NB4 (cell line): ENCODE measurements at regions not wholly inside any gene's neighbourhood (a gene's known extent, or its start where the extent isn't known, plus 50 kb on each side); places are given as distances from the start of the nearest gene placed in this dataset.

Source experiments
- DNase-seq: peaks from one replicate; pipeline ENCODE4 v3.0.0; 2010; ENCODE audit warnings: low read depth
- H3K4me3 ChIP-seq: one replicate; pipeline ENCODE4 v1.5.1; 2011; ENCODE audit warnings: mild to moderate bottlenecking, low read depth, low read length, moderate library complexity
- MYC ChIP-seq: IDR thresholded peaks from 2 replicates; pipeline ENCODE4 v1.6.1; 2011; ENCODE audit warnings: low read depth, low read length
- POLR2A ChIP-seq: IDR thresholded peaks from 2 replicates; pipeline ENCODE4 v1.6.1; 2011; ENCODE audit warnings: mild to moderate bottlenecking; ENCODE audit not compliant: insufficient read length; ENCODE audit errors: extremely low read depth
- TF ChIP-seq, protein P1 (sequence below): IDR thresholded peaks from one replicate; pipeline ENCODE4 v1.5.1; 2012; ENCODE audit warnings: low read depth, low read length
- TF ChIP-seq, protein P2 (sequence below): IDR thresholded peaks from 2 replicates; pipeline ENCODE4 v1.6.1; 2011; ENCODE audit warnings: low read depth, low read length

DNA sequence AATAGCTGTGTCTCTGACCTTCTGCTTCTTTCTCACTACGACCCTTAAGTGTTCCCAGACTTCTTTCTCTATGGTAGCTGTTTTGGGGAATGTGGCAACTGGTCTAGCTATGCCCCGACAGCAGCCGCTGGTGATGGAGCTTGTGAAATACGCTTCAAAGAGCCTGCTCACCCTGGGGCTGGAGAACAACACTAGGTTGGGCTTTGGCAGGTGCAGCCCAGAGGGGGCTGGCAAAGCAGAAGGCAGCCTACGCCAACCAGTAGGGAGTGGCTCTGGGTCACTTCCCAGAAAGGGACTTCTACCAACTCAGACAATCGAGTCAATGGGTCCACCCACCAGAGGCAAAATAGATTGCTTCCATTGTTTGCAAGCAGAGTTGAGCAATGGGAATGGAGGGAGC is 262.8 kb downstream of the LMO4 start:
- no peak for DNase-seq
- no peak overlapping the region for H3K4me3 ChIP-seq
- TF ChIP-seq, protein P1, sequence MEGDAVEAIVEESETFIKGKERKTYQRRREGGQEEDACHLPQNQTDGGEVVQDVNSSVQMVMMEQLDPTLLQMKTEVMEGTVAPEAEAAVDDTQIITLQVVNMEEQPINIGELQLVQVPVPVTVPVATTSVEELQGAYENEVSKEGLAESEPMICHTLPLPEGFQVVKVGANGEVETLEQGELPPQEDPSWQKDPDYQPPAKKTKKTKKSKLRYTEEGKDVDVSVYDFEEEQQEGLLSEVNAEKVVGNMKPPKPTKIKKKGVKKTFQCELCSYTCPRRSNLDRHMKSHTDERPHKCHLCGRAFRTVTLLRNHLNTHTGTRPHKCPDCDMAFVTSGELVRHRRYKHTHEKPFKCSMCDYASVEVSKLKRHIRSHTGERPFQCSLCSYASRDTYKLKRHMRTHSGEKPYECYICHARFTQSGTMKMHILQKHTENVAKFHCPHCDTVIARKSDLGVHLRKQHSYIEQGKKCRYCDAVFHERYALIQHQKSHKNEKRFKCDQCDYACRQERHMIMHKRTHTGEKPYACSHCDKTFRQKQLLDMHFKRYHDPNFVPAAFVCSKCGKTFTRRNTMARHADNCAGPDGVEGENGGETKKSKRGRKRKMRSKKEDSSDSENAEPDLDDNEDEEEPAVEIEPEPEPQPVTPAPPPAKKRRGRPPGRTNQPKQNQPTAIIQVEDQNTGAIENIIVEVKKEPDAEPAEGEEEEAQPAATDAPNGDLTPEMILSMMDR, result no peak
- TF ChIP-seq, protein P2, sequence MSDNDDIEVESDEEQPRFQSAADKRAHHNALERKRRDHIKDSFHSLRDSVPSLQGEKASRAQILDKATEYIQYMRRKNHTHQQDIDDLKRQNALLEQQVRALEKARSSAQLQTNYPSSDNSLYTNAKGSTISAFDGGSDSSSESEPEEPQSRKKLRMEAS, result no peak
- TF ChIP-seq POLR2A (no peak), MYC (no peak)

DNA sequence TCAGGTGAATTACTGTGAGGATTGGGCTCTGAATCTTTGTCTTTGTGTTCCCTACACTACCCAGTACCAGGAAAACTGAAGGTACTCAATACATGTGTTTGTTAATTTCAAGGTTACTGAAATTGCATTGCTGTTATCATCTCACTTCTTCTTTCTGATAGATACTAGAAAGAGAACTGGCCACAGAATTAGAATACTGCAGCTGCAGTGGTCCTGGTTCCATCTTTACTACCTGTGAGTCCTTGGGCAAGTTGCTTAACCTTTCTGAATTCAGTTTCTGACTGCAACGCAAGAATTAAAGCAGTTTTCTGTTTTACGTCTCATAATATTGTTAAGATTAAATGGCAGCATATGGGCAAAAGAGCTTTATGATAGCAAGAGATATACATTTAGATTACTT is 263.5 kb downstream of the LMO4 start:
- no peak for DNase-seq
- no peak overlapping the region for H3K4me3 ChIP-seq
- TF ChIP-seq, protein P2, result no peak
- TF ChIP-seq, protein P1, result no peak
- TF ChIP-seq MYC, result no peak
- TF ChIP-seq POLR2A, result no peak

DNA sequence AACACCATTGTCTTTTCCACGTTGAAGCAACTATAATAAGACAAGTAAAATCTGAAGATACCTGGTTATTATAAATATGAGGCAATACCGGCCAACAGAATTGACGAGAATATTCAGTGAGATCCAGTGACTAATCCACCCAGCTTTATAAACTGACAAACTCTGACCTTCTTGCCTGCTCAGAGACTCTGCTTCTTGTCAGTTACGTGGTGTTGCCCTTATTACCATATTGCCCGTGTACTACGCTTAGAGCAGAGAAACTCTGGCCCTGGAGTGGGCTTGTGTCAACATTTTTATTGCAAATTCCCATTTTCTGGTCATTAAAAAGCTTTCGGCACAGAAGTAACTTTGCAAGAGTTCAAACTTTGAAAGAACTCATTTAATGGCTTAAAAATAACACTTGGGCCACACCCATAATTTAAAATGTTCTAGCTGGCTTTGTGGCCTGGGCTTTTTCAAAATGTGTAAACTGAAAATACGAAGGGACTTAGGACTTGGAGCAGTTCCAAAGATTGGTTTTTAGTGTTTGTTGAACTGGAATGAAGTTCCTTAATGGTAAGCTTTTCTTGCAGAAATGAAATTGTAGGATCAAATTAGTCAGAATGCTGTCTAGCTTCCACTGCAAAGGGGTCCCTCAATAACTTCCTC is 266.2 kb downstream of the LMO4 start:
- TF ChIP-seq, protein P2, result no peak
- TF ChIP-seq MYC (no peak), POLR2A (no peak)
- TF ChIP-seq, protein P1, result no peak
- DNase-seq, result no peak
- no peak overlapping the region for H3K4me3 ChIP-seq

DNA sequence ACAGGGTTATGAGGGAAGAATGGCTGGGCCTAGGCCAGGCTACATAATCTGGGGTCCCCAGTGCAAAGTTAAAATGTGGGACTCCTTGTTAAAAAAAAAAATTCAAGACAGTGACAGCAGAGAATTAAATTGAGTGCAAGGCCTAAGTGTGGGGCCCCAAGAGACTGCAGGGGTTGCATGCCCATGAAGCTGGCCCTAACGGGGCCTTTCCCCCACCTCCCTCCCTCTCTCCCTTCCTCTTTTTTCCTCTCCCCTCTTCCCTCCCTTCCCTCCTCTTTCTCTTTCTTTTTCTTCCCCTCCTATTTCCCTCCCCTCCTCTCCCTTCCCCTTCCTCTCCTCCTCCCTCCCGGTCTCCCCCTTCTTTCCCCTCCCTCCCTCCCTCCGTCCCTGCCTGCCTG is 266.7 kb downstream of the LMO4 start:
- no peak overlapping the region for H3K4me3 ChIP-seq
- TF ChIP-seq, protein P2, result no peak
- no peak for TF ChIP-seq MYC
- no peak for TF ChIP-seq POLR2A
- TF ChIP-seq, protein P1, result no peak
- no peak for DNase-seq

DNA sequence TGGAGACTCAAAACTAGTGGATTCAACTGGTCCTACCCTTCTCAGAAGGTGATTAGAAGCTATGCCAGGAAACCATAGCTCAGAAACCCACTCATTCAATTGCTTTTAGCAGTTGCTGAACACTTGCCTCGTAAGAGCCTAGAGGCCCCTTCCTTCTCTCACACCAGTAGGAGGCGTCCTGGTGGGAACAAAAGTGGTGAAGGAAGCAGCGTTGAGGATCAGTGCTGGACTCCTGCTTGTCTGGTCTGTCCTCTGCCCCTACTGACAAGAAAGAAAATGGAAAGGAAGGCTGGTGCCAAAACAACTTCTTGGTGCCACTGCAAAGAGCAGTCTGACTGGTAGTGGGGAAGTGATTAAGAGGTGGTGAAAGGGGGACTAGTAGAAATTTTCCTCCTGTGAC is 269.7 kb downstream of the LMO4 start:
- TF ChIP-seq, protein P1, result peak; percentile 27
- no peak for TF ChIP-seq POLR2A
- DNase-seq, result peak; percentile 26
- no peak overlapping the region for H3K4me3 ChIP-seq

DNA sequence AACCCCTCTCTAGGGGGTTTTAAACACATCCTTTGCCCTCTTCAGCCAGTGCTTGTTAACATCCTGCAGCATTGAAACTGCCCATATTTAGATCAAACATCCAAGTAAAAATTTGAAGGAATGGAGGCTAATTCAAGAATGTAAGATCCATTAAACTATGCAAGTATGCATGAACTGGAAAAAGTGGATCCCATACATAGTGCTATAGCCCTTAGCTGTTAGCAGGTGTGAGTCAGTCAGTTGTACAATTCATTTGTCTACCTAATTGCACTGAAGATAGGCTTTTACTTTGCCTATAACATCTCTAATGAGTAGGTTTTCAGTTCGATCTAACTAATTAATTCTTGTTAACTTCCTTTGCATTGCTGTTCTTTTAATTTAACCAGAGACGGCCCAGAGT is 270.9 kb downstream of the LMO4 start:
- H3K4me3 ChIP-seq, result no peak overlapping the region
- DNase-seq, result no peak
- TF ChIP-seq MYC, result no peak
- TF ChIP-seq POLR2A, result no peak
- TF ChIP-seq, protein P1, result no peak
- TF ChIP-seq, protein P2, result no peak
